ENCODE measurements at regions not wholly inside any gene's neighbourhood (a gene's known extent, or its start where the extent isn't known, plus 50 kb on each side); places are given as distances from the start of the nearest gene placed in this dataset.

DNA sequence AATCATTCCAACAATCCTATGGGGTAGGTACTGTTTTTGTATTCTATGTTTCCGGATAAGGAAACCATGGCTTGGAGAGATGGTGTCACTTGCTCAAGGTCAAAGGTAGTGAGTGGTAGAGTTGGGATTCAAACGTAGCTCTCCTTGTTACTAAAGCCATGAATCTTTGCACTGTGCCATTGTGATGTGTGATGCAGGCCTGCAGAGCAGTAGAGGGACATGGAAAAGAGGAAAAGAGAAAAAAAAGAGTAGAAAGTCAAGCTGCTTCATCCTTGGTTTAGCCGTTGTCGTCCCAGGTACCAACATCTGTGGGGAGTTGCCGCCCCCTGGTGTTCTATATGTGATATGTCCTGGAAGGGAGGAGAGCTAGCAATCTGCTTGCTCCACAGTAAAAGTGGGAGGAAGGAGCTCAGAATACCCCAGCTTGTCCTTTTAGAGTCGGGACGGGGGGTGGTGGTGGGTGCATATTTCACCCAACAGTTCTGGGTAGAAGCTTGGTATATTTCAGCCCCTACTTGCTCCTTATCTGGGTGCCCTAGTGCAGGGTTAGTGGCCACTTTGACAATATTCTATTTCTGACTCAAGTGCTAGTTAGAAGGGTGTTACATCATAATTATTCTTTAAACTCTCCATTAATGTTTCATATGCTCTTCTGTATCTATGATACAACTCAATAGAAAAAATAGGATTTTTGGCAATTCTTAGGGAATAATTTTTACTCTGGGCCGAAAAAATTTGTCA is 98.4 kb downstream of the EBNA1BP2 start (continued):
- no peak for TF ChIP-seq ZNF343 (CRISPR knock-in tag; IDR thresholded peaks at IDR 0.05)
- TF ChIP-seq ZNF782 (CRISPR knock-in tag; IDR thresholded peaks at IDR 0.05; ENCODE audit: borderline replicate concordance) = no peak
- no peak for TF ChIP-seq THAP8 (CRISPR knock-in tag; IDR thresholded peaks at IDR 0.05; ENCODE audit: borderline replicate concordance)
- no peak for TF ChIP-seq SRSF1 (optimal IDR thresholded peaks at IDR 0.05; ENCODE audit: low read depth, low read length)
- TF ChIP-seq SP1 (IDR thresholded peaks at IDR 0.05) = no peak
- TF ChIP-seq SP1 (CRISPR knock-in tag; IDR thresholded peaks at IDR 0.05) = no peak
- no peak for TF ChIP-seq HES4 (CRISPR knock-in tag; IDR thresholded peaks at IDR 0.05; ENCODE audit: borderline replicate concordance)
- TF ChIP-seq SP4 (CRISPR knock-in tag; IDR thresholded peaks at IDR 0.05) = no peak
- no peak for TF ChIP-seq RNF2 (conservative IDR thresholded peaks at IDR 0.05; ENCODE audit: low read depth)
- TF ChIP-seq, protein P1, sequence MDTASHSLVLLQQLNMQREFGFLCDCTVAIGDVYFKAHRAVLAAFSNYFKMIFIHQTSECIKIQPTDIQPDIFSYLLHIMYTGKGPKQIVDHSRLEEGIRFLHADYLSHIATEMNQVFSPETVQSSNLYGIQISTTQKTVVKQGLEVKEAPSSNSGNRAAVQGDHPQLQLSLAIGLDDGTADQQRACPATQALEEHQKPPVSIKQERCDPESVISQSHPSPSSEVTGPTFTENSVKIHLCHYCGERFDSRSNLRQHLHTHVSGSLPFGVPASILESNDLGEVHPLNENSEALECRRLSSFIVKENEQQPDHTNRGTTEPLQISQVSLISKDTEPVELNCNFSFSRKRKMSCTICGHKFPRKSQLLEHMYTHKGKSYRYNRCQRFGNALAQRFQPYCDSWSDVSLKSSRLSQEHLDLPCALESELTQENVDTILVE (CRISPR knock-in tag; IDR thresholded peaks at IDR 0.05) = peak; percentile 44; the same call in 1 of the 2 replicates
- peak; percentile 98 for TF ChIP-seq STAG1 (CRISPR knock-in tag; IDR thresholded peaks at IDR 0.05)
- no peak for TF ChIP-seq XRCC5 (optimal IDR thresholded peaks at IDR 0.05; ENCODE audit: low read length)
- no peak for TF ChIP-seq HOXD1 (CRISPR knock-in tag; IDR thresholded peaks at IDR 0.05)
- TF ChIP-seq ZNF275 (CRISPR knock-in tag; IDR thresholded peaks at IDR 0.05; ENCODE audit: borderline replicate concordance) = no peak
- TF ChIP-seq ZBTB33 (CRISPR knock-in tag; IDR thresholded peaks at IDR 0.05) = peak; percentile 37; the same call in 1 of the 2 replicates
- TF ChIP-seq TCF7 (IDR thresholded peaks at IDR 0.05; ENCODE audit: low read depth) = no peak
- TF ChIP-seq CHD2 (IDR thresholded peaks at IDR 0.05; ENCODE audit: low read depth, low read length) = no peak
- TF ChIP-seq ZBTB4 (CRISPR knock-in tag; IDR thresholded peaks at IDR 0.05; ENCODE audit: borderline replicate concordance) = no peak
- no peak for TF ChIP-seq GPN1 (CRISPR knock-in tag; IDR thresholded peaks at IDR 0.05; ENCODE audit: borderline replicate concordance)
- no peak for TF ChIP-seq ISX (CRISPR knock-in tag; conservative IDR thresholded peaks at IDR 0.05)
- no peak for TF ChIP-seq CENPT (CRISPR knock-in tag; IDR thresholded peaks at IDR 0.05; ENCODE audit: low read depth)
- no peak for TF ChIP-seq NAIF1 (CRISPR knock-in tag; IDR thresholded peaks at IDR 0.05; ENCODE audit: borderline replicate concordance)
- 0 out of 2 replicates have a peak, but pooled peaks have one; percentile 25 for TF ChIP-seq ETV5 (CRISPR knock-in tag; IDR thresholded peaks at IDR 0.05; ENCODE audit: borderline replicate concordance)

Data from HepG2 (cell line).